Heart right ventricle (tissue), 16 donors: ENCODE measurements at regions not wholly inside any gene's neighbourhood (a gene's known extent, or its start where the extent isn't known, plus 50 kb on each side); places are given as distances from the start of the nearest gene placed in this dataset.
"Not testable (repeated sequence)": the region's sequence is repeated elsewhere in the genome, so short reads cannot be mapped to it uniquely, and the experiment has no call there.

Source experiments
- ATAC-seq, 8 donors: fragments of 200-7000 bp; cut with Tn5 transposase; one replicate each; pipeline ENCODE4 v1.9.1; 2020; ENCODE audit warnings: mild to moderate bottlenecking in 8 of 8, moderate library complexity in 8 of 8, moderate number of reproducible peaks in 1 of 8
- DNase-seq, 2 donors: peaks; one replicate each; pipeline ENCODE4 v3.0.0-alpha.2; 2020
- H3K27ac ChIP-seq, 10 donors: fragments of 200-600 bp; sonication (generic) in 2 of 10; one replicate each; pipeline versions ENCODE4 v1.5.0 to v1.8.0; 2020 to 2022; ENCODE audit warnings: mild to moderate bottlenecking in 3 of 10
- H3K27me3 ChIP-seq, 7 donors: fragments of 200-600 bp; one replicate each; pipeline ENCODE4 v1.8.0; 2021 to 2022; ENCODE audit warnings: mild to moderate bottlenecking in 2 of 7
- H3K36me3 ChIP-seq, 9 donors: fragments of 200-600 bp; sonication (generic) in 1 of 9; one replicate each; pipeline versions ENCODE4 v1.5.0 to v1.8.0; 2020 to 2022; ENCODE audit warnings: mild to moderate bottlenecking in 2 of 9
- H3K4me1 ChIP-seq, 9 donors: fragments of 200-600 bp; sonication (generic) in 1 of 9; one replicate each; pipeline versions ENCODE4 v1.5.0 to v1.8.0; 2020 to 2022; ENCODE audit warnings: mild to moderate bottlenecking in 4 of 9
- H3K4me3 ChIP-seq, 10 donors: fragments of 200-600 bp; sonication (generic) in 2 of 10; one replicate each; pipeline versions ENCODE4 v1.5.0 to v1.8.0; 2020 to 2022; ENCODE audit warnings: mild to moderate bottlenecking in 7 of 10, moderate library complexity in 2 of 10
- H3K9me3 ChIP-seq, 11 donors: fragments of 200-600 bp in 10 of 11; sonication (generic) in 2 of 11; one replicate each; pipeline versions ENCODE4 v1.5.0 to v1.8.0; 2013 to 2022; ENCODE audit warnings: mild to moderate bottlenecking in 2 of 11, control low read depth in 1 of 11, moderate library complexity in 1 of 11
- WGBS, 2 donors: extraction: QIAGEN DNeasy Blood & Tissue Kit; methylation state at CpG; one replicate each; pipeline ENCODE4 v1.1.7; 2013; ENCODE audit warnings: inconsistent platforms in 1 of 2; 5-methylcytosine and 5-hydroxymethylcytosine counted together
- intact Hi-C, 10 donors: fragments of 100-400 bp; cut with DNase I; formaldehyde crosslinking; loops; one replicate each; pipeline versions ENCODE4 v1.11.1 to v1.14.2; 2022
- TF ChIP-seq, protein P1 (sequence below), 9 donors: fragments of 200-600 bp; sonication (generic) in 2 of 9; IDR thresholded peaks; one replicate each; pipeline versions ENCODE4 v1.5.0 to v1.8.0; 2021 to 2022; ENCODE audit warnings: antibody characterized with exemption in 9 of 9, mild to moderate bottlenecking in 5 of 9, moderate library complexity in 1 of 9
- donor health status: Arrhythmogenic right ventricular cardiomyopathy.
- donor health status: ischemic (EF 13 %, LVEDD 7.1; RV severe dilation, severe dysfunction).
- donor health status: healthy with polysubstance abuse.
- donor health status: DM: no; HTN: yes; CAD: no.
- donor health status: DM: no; HTN: no; CAD: no.
- donor health status: ischemic (EF 25% LVEDD 6.9; RV normal size, moderate dysfunction).
- donor health status: ischemic (EF 25% LVEDD 5.7; RV mildly dilated, moderate dysfunction).
- donor health status: healthy.
- donor health status: DM: yes; HTN: yes; CAD: no.
- donor health status: Ischemic cardiomyopathy.
- donor health status: ischemic (EF 35%, LVEDD 5.7; RV mildly dilated, moderate dysfunction).
- donor health status: nonischemic (EF 11% LVEDD 7.7; RV severe dilation, severe dysfunction).
- donor health status: DM: yes; HTN: yes; CAD: no.
- donor health status: PGD.
- donor health status: ischemic (EF 29% LVEDD 5.4; RV normal size, mild dysfunction).
- donor health status: nonischemic (EF 23%, LVEDD 6.1; RV moderate dilation, normal function).

DNA sequence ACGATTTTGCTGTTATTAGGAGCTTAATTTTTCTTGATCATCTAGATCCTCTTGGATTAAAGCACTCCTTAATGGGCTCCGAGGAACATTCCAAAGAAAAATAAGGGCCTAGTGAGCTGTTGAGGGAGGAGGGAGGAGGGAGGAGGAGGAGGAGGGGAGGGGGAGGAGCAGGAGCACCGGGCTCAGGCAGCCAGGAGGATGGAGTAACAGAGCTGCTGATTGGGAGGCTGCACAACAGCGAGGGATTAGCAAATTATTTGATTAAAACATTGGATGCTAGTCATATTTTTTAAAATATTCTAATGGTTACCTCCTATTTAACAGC, 302.1 kb upstream of the RRP15 start:
- no peak for ATAC-seq
- DNase-seq, result no peak
- Histone ChIP-seq H3K4me1 (no peaks in the 10 kb centered on the region), H3K4me3 (no peak overlapping the region), H3K27me3 (no peaks in the 10 kb centered on the region), H3K9me3 (no peaks in the 10 kb centered on the region), H3K27ac (no peak overlapping the region), H3K36me3 (no peaks in the 10 kb centered on the region)
- intact Hi-C loops, result no loop called here
- TF ChIP-seq, protein P1, sequence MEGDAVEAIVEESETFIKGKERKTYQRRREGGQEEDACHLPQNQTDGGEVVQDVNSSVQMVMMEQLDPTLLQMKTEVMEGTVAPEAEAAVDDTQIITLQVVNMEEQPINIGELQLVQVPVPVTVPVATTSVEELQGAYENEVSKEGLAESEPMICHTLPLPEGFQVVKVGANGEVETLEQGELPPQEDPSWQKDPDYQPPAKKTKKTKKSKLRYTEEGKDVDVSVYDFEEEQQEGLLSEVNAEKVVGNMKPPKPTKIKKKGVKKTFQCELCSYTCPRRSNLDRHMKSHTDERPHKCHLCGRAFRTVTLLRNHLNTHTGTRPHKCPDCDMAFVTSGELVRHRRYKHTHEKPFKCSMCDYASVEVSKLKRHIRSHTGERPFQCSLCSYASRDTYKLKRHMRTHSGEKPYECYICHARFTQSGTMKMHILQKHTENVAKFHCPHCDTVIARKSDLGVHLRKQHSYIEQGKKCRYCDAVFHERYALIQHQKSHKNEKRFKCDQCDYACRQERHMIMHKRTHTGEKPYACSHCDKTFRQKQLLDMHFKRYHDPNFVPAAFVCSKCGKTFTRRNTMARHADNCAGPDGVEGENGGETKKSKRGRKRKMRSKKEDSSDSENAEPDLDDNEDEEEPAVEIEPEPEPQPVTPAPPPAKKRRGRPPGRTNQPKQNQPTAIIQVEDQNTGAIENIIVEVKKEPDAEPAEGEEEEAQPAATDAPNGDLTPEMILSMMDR (IDR thresholded peaks at IDR 0.05), result no peak
- 53 to 67% methylated on average over 4 of the region's 4 CpGs for WGBS, 2 donors

DNA sequence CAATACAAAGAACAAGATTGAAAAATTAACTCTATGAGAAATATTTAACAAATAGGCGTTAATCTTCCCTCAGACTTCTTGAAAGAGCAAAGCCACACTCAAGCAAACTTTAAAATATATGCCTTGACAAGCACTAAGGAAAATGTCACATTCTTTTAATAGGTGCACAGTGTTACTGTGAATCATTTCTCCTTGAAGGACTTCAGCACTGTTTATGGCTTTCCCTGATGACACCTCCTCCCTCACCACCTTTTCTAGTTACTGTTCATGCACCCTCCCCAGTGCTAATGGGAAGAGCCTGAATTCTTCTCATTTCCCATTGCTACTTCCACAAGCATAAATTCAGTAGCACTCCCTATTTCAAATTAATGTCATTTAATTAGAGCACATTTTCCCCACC, 299.5 kb upstream of the RRP15 start:
- ATAC-seq (no peak), DNase-seq (no peak)
- Histone ChIP-seq H3K36me3 (no peaks in the 10 kb centered on the region), H3K27ac (no peak overlapping the region), H3K27me3 (no peaks in the 10 kb centered on the region), H3K4me1 (no peaks in the 10 kb centered on the region), H3K4me3 (no peak overlapping the region), H3K9me3 (no peaks in the 10 kb centered on the region)
- WGBS, 2 donors, result 86% methylated on average over 1 of the region's 1 CpG
- intact Hi-C loops, result no loop called here
- TF ChIP-seq, protein P1 (IDR thresholded peaks at IDR 0.05), result no peak

DNA sequence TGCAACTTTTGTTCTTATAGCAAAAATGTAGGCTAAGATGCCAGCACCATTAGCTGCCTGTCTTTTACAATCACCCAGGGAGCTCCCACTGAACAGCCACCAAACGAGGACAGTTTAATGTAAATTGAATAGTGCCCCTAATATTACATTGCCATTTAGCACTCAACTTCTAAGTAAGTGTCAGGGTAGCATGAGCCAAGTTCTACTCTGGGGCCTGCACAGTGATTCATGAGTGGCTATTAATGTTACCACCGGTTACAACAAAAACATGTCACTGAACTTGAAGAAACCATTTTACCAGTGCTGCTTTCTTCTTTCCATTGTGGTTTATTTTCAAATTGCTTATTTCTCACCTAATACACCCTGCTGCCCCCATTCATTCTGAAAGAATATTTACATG, 295.6 kb upstream of the RRP15 start:
- Histone ChIP-seq H3K4me1 (no peaks in the 10 kb centered on the region), H3K27ac (no peak overlapping the region), H3K4me3 (no peak overlapping the region), H3K36me3 (no peaks in the 10 kb centered on the region), H3K27me3 (no peaks in the 10 kb centered on the region), H3K9me3 (no peaks in the 10 kb centered on the region)
- intact Hi-C loops, result no loop called here
- 71 to 89% methylated on average over 2 of the region's 2 CpGs for WGBS, 2 donors
- no peak for ATAC-seq
- DNase-seq, result no peak
- TF ChIP-seq, protein P1 (IDR thresholded peaks at IDR 0.05), result no peak

DNA sequence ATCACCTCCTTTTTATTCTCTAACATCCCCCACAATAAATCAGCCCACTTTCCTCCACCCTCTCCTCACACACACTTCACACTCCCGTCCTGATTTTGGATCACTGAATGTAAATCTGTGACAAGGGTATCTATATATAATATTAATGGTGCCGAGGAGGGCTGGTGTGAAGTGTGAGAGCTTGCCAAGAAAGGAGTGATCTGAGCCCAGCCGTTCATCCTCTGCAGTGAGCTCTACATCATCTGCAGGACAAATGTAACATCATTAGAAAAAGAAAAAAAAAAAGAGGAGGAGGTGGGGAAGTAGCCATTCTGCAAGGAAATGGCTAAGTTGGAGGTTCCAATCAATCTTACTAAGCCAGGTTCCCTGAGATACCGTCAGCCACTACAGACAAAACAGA, 291.7 kb upstream of the RRP15 start:
- Histone ChIP-seq H3K27me3 (no peaks in the 10 kb centered on the region), H3K27ac (no peak overlapping the region), H3K4me1 (no peaks in the 10 kb centered on the region), H3K4me3 (no peak overlapping the region), H3K36me3 (no peaks in the 10 kb centered on the region), H3K9me3 (no peaks in the 10 kb centered on the region)
- WGBS, 2 donors, result 33 to 49% methylated on average over 4 of the region's 4 CpGs
- DNase-seq, result no peak
- ATAC-seq, result no peak
- TF ChIP-seq, protein P1 (IDR thresholded peaks at IDR 0.05), result no peak
- intact Hi-C loops, result no loop called here

DNA sequence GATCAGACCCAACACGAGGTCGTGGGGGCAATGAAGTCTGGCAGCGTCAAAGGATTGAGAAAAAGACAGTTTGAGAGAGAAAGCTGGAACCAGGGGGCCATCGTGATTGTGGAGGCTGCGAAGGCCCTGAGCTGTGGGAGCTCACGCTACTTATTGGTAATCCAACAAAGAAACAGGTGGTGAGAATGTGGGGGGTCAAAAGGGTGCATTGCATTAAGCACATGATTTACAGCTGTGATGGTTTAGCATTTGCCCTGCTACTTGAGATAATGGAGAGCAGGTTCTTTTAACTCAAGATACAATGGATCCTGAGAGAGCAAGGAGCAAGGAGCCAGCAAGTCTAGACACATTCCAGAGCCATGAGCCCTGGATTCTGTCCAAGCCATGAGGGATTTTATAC, 276.8 kb upstream of the RRP15 start:
- 72 to 78% methylated on average over 6 of the region's 6 CpGs for WGBS, 2 donors
- H3K36me3 ChIP-seq, intact Hi-C loops, H3K4me3 ChIP-seq, H3K27ac ChIP-seq, DNase-seq, H3K9me3 ChIP-seq, ATAC-seq, H3K4me1 ChIP-seq, H3K27me3 ChIP-seq: not testable (repeated sequence)

DNA sequence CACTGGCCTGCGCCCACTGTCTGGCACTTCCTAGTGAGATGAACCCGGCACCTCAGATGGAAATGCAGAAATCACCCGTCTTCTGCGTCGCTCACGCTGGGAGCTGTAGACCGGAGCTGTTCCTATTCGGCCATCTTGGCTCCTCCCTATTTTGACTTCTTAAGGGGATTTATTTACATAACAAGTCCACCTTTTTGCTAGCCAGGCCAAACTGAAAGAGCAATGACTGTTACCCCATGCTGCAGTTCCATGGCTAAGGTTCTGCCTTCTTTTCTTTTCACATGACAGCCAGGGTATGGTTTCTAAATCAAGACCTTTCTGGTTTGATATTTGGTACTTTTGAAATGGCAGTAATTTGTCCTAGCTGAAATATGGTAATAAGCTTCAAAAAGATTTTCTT, 270.0 kb upstream of the RRP15 start:
- peaks cover 0 to 15% (median 0%) of the 10 kb centered on the region in 11 donors for H3K9me3 ChIP-seq
- DNase-seq, H3K27ac ChIP-seq, intact Hi-C loops, ATAC-seq, H3K4me3 ChIP-seq, H3K27me3 ChIP-seq, H3K36me3 ChIP-seq, H3K4me1 ChIP-seq: not testable (repeated sequence)
- no CpG with 5 or more reads among the region's 8 CpGs for WGBS, 2 donors
